RWPE2 (cell line): ENCODE measurements at regions not wholly inside any gene's neighbourhood (a gene's known extent, or its start where the extent isn't known, plus 50 kb on each side); places are given as distances from the start of the nearest gene placed in this dataset.
"Not testable (repeated sequence)": the region's sequence is repeated elsewhere in the genome, so short reads cannot be mapped to it uniquely, and the experiment has no call there.

Experiments used
- ATAC-seq: fragments of 200-7000 bp; cut with Tn5 transposase; 3 replicates; pipeline ENCODE4 v1.9.1; 2021; ENCODE audit warnings: low read depth
- DNase-seq: peaks from one replicate; pipeline ENCODE4 v3.0.0-alpha.2; 2020; ENCODE audit warnings: low spot score
- H3K27ac ChIP-seq: fragments of 450-650 bp; 2 replicates; pipeline ENCODE4 v1.5.1; 2017; ENCODE audit warnings: mild to moderate bottlenecking; ENCODE audit not compliant: poor library complexity, severe bottlenecking
- H3K27me3 ChIP-seq: fragments of 250-450 bp; sonication (Bioruptor Pico); 2 replicates; pipeline ENCODE4 v1.5.1; 2021; ENCODE audit warnings: mild to moderate bottlenecking, moderate library complexity; ENCODE audit not compliant: insufficient read depth, poor library complexity, severe bottlenecking
- H3K36me3 ChIP-seq: fragments of 250-450 bp; sonication (Bioruptor Pico); 2 replicates; pipeline ENCODE4 v1.5.1; 2020; ENCODE audit warnings: low read depth, mild to moderate bottlenecking, moderate library complexity
- H3K4me1 ChIP-seq: fragments of 250-450 bp; sonication (Bioruptor Pico); 2 replicates; pipeline ENCODE4 v1.5.1; 2021; ENCODE audit warnings: mild to moderate bottlenecking, moderate library complexity; ENCODE audit not compliant: insufficient read depth, poor library complexity, severe bottlenecking
- H3K4me3 ChIP-seq: fragments of 250-450 bp; sonication (Bioruptor Pico); 2 replicates; pipeline ENCODE4 v1.5.1; 2021; ENCODE audit warnings: mild to moderate bottlenecking, moderate library complexity; ENCODE audit not compliant: severe bottlenecking
- H3K9me3 ChIP-seq: fragments of 250-450 bp; sonication (Bioruptor Pico); 2 replicates; pipeline ENCODE4 v1.5.1; 2021; ENCODE audit warnings: mild to moderate bottlenecking, moderate library complexity; ENCODE audit not compliant: severe bottlenecking
- TF ChIP-seq, protein P1 (sequence below): fragments of 450-650 bp; IDR thresholded peaks from one replicate; pipeline ENCODE4 v1.5.1; 2017; ENCODE audit warnings: mild to moderate bottlenecking, moderate library complexity; ENCODE audit not compliant: poor library complexity, severe bottlenecking

DNA sequence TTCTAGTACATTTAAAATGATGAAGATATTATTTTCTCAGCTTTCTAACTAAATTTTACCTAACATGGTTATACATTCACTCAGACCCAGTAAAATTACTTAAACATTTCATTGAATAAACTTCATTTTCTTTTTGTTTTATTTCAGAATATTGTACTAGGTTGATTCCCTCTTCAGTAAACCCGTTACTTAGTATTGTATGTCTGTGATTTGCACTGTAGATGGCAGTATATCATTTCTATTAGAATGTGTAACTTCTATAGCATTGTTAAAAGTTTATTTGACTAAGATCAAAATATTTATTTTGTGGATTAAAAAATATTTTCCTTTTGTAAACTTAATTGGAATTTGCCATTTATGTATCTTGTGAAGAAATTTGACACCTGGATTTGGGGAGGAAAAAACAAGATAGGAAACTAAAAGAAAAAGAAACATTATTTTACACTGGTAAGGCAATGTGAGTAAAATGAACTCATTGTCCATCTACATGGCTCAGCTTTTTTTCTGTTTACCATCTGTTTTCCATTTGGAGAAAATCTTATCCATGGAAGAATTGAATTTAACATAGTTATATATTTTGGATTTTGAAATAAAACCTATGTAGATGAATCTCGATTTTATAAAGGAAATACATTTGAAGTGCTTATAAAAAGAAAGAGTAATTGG is 145.6 kb upstream of the METTL14 start:
- not testable (repeated sequence) for H3K27ac ChIP-seq, H3K4me3 ChIP-seq, H3K4me1 ChIP-seq, H3K36me3 ChIP-seq, DNase-seq, H3K9me3 ChIP-seq, H3K27me3 ChIP-seq
- TF ChIP-seq, protein P1, sequence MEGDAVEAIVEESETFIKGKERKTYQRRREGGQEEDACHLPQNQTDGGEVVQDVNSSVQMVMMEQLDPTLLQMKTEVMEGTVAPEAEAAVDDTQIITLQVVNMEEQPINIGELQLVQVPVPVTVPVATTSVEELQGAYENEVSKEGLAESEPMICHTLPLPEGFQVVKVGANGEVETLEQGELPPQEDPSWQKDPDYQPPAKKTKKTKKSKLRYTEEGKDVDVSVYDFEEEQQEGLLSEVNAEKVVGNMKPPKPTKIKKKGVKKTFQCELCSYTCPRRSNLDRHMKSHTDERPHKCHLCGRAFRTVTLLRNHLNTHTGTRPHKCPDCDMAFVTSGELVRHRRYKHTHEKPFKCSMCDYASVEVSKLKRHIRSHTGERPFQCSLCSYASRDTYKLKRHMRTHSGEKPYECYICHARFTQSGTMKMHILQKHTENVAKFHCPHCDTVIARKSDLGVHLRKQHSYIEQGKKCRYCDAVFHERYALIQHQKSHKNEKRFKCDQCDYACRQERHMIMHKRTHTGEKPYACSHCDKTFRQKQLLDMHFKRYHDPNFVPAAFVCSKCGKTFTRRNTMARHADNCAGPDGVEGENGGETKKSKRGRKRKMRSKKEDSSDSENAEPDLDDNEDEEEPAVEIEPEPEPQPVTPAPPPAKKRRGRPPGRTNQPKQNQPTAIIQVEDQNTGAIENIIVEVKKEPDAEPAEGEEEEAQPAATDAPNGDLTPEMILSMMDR, result peak; percentile 52
- 0 out of 3 replicates have a peak, but pooled peaks have one; percentile 58 for ATAC-seq

DNA sequence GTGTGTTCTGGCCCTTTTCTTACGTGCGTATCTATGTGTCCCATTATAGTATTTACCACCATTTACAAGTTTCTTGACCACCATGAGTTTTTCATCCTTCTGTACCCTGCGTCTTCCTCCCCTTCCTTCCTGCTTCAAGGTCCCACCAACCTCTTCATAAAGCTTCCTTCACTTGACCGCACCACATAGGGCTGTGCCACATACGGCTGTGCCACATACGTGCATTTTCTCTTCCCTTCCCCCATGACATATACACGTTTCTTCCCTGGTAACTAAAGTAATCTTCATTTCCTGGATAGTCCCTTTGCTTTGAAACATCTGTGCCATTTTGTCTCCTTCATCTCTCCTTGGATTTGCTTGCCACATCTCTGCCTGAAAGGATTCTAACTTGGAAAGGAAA is 128.6 kb upstream of the METTL14 start:
- H3K9me3 ChIP-seq, ATAC-seq, DNase-seq, H3K4me1 ChIP-seq, H3K36me3 ChIP-seq, H3K4me3 ChIP-seq, H3K27me3 ChIP-seq, H3K27ac ChIP-seq: not testable (repeated sequence)

DNA sequence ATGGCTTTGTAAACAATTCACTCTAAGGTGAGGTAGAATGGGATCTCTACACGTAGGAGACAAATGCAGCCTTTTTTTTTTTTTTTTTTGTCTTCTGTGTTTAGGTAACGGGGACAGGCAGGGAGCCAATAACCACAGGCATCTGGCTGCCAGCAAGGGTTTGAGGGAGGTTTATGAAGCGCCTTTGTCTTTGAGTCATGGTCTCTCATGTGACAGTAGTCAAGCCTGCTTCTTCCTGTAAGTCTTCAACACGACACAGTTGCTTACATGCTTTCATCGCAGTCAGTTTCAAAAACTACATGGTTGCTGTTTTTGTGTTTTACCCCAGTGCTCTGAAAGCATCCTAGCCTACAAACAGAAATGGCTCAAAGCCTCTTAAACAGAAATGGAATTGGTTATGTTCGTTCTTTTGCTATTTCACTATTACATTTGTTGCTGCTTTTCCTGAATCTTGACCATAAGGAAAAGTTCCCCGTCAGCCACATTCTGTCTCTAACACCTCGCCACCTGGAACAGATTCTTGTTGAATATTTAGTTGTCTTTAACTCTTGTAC is 127.8 kb upstream of the METTL14 start:
- TF ChIP-seq, protein P1, result no peak
- Histone ChIP-seq H3K9me3 (no peaks in the 10 kb centered on the region), H3K27ac (no peak overlapping the region), H3K4me1 (no peaks in the 10 kb centered on the region), H3K36me3 (no peaks in the 10 kb centered on the region), H3K4me3 (no peak overlapping the region), H3K27me3 (no peaks in the 10 kb centered on the region)
- ATAC-seq, result peak; percentile 58; the same call in 2 of the 3 replicates
- DNase-seq, result no peak

DNA sequence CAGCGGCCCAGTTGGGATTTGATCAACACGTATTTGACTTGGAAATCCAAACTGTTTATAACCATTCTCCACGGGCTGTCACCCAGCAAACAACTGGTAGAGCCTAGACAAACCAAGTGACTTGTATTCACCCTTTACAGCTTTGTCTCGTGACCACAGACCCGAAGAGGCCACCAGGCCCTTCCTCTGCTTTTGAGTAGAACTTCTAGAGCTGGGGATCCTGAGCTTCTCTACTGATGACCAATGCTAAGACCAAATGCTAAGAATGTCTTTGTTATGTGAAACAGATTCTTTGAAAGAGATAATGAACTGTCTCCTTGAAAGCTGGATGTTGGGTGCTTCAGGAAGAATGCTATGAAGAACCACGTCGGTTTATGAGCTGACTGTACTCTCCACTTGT is 127.0 kb upstream of the METTL14 start:
- H3K4me3 ChIP-seq, H3K27ac ChIP-seq, DNase-seq, H3K4me1 ChIP-seq, H3K36me3 ChIP-seq, H3K27me3 ChIP-seq, H3K9me3 ChIP-seq, ATAC-seq: not testable (repeated sequence)

DNA sequence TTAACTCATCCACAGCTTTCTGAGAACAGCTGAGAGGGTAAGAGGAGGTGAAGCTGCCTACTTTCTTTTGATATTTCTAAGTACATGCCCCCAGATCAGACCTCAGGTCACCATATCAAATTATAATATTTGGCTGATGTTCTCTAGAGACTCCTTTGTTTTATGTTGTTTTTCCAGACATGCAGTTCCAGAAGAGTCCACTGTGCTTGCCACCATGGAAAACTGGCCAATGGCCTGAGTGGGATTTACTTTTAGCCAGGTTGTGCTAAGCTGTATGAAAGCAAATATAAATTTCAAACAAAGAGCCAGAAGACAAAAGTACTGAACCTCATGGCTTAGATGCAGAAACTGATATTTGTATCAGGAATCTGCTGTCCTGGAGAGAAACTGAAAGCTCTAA is 123.6 kb upstream of the METTL14 start:
- not testable (repeated sequence) for DNase-seq, H3K36me3 ChIP-seq, H3K4me3 ChIP-seq, H3K27ac ChIP-seq, H3K4me1 ChIP-seq, H3K27me3 ChIP-seq, H3K9me3 ChIP-seq, ATAC-seq

DNA sequence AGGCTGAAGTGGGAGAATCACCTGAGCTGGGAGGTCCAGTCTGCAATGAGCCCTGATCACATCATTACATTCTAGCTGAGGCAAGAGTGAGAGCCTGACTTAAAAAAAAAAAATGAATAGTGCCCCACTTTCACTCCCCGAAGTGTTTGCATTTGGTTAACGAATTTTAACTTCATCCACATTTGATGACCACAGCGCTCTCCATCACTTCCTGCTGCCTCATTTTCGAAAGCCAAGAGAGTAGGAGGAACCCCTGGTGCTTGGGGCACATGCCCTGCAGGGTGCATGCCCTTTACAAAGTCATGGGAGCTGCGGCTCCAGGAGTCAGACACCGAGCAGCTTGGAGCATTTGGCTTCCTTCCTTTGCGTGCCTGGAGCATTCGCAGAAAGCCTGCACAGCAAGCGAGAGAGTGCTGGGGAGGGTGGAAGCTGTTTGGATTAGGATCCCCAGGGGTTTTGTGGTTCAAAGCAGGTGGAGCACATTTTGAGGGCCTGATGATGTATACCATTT is 119.1 kb upstream of the METTL14 start:
- H3K9me3 ChIP-seq, ATAC-seq, H3K36me3 ChIP-seq, H3K27me3 ChIP-seq, DNase-seq, H3K27ac ChIP-seq, H3K4me1 ChIP-seq, H3K4me3 ChIP-seq: not testable (repeated sequence)

DNA sequence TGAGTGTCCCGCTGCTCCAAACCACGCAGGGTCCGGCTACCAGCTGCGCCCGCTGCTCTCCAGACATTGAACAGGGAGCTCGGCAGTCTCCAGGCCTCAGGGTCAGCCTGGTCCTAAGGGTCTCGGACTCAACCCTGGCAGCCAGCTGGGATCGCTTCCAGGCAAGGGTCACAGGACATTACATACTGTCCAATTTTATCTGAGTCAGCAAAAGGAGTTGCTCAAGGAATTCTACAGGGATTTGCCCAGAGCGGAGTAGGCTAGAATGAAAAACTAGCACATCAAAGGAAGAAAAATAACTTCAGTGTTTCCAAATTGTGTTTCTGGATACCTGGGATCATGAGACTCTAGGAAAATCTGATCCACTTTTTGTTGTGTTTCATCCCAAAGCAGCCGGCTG is 112.2 kb upstream of the METTL14 start:
- not testable (repeated sequence) for H3K27ac ChIP-seq, H3K4me3 ChIP-seq, H3K27me3 ChIP-seq, H3K36me3 ChIP-seq, H3K9me3 ChIP-seq, ATAC-seq, H3K4me1 ChIP-seq, DNase-seq

DNA sequence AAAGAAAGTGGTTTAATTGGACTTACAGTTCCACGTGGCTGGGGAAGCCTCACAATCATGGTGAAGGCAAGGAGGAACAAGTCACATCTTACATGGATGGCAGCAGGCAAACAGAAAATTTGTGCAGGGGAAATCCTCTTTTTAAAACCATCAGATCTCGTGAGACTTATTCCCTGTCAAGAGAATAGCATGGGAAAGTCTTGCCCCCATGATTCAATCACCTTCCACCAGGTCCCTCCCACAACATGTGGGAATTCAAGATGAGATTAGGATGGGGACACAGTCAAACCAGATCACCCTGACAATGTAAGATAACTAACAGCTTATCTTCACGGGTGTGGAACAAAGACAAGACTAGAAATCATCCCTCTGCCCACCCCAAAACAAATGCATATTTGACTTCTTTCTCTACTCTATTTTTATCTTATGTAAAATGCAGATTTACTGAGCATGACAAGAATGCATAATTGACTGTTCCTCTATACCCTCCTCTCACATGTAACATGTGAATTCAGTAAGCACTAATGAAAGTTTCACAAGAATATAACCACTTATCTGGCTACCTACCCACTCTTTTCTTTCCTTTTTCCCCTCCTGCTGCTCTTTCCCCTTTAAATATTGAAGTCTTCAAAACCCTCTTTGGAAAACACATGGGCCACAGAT is 110.8 kb upstream of the METTL14 start:
- H3K9me3 ChIP-seq, ATAC-seq, H3K27ac ChIP-seq, H3K36me3 ChIP-seq, H3K27me3 ChIP-seq, H3K4me1 ChIP-seq, H3K4me3 ChIP-seq, DNase-seq: not testable (repeated sequence)

DNA sequence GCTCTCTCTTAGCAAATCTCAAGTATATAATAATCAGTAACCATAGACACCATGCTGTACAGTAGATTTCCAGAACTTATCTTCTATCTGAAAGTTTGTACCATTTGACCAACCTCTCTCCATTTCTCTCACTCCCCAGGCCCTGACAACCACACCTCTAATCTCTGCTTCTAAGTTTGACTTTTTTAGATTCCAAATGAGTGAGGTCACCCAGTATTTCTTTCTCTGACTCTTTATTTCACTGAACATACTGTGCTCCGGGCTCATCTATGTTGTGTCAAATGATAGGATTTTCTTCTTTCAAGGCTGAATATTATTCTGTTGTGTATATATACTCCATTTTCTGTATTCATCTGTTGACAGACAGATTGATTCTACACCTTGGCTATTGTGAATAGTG is 110.1 kb upstream of the METTL14 start:
- not testable (repeated sequence) for H3K27ac ChIP-seq, H3K27me3 ChIP-seq, H3K36me3 ChIP-seq, H3K9me3 ChIP-seq, H3K4me3 ChIP-seq, H3K4me1 ChIP-seq, DNase-seq
- peak; percentile 70; the same call in 2 of the 3 replicates for ATAC-seq
